Astrocyte of the hippocampus (primary cell): ENCODE measurements at regions not wholly inside any gene's neighbourhood (a gene's known extent, or its start where the extent isn't known, plus 50 kb on each side); places are given as distances from the start of the nearest gene placed in this dataset.
"Not testable (repeated sequence)": the region's sequence is repeated elsewhere in the genome, so short reads cannot be mapped to it uniquely, and the experiment has no call there.

Experiments
- DNase-seq: peaks from one replicate; pipeline ENCODE4 v3.0.0; 2011; ENCODE audit warnings: low read depth, low spot score

DNA sequence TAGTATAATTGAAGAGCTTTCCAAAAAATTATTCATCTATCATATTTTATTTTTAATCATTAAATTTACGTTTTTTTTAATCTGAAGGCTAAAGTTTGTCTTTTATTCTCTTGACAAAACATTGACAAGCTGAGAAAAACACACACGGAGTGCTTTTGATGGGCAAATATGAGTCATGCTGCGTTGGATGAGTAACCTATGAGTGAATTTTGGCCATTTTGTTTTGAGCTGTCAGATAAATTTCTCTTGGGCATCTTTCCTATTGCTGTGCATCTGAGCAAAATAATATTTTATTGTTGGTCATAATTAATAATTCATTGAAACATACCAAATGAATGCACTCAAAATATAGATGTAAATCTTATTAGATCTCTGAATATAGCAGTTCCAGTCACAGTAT, 1144.1 kb upstream of the ADGRL2 start:
- DNase-seq = peak; percentile 23

DNA sequence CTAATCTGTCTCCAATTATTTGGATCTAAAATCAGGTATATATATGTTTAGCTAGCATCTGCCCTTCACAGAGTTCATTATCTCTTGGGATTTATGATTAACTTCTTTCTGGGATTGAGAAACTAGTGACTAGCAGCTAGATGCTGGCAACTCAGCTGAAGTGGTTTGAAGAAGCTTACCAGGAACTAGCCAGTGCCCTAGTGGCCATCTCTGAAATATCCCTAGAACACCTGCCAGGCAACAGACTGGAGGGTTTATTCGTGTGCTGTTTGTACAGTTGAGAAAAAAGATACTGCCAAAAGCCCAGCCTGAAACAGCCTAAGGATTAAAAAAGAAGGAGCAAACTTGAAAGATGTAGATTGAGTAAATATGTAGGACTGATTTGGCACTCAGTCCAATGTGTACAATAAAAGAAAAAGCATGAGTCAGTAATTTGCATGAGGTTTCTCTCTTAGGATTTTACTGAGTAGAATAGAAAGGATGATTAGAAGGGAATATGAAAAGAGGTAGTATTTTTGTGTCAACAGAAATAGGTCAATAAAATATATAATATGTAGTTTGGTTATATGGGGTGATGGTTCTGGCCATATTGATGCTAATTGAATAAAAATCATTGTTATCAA, 1144.6 kb upstream of the ADGRL2 start:
- DNase-seq = peak; percentile 38

- no peak for DNase-seq
These were observed 1154.7 kb upstream of the ADGRL2 start for GRCh38 chr1:80646053-80646452.

DNA sequence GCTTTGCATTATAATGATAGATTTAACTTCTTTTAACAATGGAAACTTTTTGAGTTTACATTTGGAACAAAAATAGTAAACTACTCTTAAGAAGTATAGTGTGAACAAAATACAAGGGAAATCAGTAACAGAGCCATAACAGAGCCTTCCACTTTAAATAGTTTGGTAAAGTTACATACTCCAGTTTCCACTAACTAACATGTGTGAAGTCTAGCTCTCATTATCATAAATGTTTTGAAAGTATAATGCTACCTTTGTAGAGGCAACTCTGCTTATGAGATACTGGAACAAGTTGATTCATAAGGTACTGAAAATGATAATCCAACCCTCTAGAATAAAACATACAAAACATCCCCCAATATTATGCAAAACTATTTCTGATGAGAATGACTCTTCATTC, 1155.1 kb upstream of the ADGRL2 start:
- no peak for DNase-seq

DNA sequence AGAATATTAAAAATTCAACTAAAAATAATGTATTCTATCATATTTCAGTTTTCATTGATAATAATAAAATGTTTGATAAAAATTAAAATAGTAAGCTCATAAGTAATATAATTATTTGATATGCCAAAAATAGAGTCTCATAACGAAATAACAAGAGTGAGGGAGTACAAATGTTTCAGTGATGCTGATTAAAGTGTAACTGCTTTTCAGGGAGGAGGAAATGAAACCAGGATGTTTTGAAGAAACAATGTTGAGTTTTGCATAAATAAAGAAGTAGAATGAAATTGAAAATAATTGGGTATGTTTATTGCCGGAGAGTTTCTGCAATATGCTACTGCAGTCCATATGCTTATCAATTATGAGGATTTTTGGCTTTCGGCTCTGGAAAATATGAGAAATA, 1159.8 kb upstream of the ADGRL2 start:
- no peak for DNase-seq

GRCh38 chr1:80639777-80640533, 1160.8 kb upstream of the ADGRL2 start:
- no peak for DNase-seq

DNA sequence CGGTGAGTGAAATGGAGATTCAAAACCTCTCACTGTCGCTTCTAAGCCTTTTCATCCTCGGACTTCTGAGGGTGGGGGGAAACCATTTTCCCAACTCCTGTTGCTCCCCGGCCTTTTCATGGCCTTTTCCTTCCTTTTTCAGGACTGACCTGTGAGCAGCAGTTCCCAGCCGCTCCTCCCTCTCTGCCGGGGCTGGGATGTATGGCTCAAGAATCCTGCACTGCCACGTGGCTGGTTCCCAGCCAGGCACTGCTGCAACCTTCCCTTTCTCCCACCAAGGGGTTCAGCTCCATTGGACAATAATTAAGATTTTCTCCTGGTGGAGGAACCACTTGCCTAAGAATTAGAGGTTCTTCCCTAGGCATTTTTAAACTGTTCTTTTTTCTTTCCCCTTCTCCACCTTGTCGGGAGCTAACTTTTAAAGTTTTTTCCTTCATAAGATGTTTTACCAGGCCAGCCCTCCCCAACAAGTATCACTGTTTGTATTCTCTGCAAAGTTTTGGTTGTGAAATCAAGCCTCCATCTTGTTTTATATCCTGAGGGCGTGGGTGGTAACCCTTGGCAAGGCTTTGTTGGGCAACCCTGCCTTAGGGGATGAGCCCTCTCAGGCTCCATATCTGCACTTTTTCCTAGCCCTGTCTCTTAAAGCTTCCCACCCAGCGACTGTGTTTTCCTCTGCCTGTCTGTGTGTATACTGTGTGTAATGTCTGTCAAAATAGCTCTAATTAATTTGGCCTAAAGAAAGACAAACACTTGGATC, 1166.6 kb upstream of the ADGRL2 start:
- DNase-seq = no peak

DNA sequence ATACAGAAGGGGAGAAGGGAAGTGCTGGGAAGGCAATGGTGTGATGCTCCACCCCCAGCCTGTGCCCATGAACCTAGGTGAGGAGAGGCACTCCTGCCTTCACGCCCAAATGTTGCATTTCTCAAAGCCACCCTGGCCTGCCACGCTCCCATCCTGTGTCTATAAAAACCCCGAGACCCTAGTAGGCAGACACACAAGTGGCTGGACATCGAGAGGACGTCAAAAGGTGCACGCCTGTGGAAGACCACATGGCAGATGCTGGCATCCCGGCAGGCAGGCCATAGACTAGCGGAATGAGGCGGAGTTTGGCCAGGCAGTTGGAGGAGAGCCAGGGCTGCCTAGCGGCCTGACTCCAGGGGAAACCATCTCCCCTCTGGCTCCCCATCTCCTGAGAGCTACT, 1168.5 kb upstream of the ADGRL2 start:
- DNase-seq = no peak

DNA sequence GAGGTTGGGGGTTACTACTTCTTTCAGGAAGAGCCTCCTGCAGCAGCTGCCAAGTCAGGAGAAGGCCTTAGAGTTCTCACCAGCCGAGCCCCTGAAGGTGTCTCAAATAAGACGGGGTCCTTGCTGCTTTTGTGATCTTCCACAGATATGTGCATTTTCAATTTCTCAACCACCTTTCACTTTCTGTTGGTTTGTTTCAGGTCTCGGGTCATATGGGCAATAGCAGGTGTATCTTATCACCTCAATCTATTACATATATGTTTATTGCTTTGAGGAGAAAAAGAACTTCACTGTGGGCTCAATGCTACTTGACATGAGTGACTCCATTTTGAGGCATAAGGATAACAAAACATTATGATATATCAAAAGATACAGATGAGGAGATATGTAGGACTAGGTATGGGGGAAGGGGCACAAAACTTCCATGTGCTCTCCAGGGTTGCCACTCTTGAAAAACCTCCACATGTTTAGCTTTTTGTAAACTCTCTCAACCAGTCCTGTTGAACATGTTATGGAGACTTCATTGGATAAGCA, 1171.4 kb upstream of the ADGRL2 start:
- no peak for DNase-seq

DNA sequence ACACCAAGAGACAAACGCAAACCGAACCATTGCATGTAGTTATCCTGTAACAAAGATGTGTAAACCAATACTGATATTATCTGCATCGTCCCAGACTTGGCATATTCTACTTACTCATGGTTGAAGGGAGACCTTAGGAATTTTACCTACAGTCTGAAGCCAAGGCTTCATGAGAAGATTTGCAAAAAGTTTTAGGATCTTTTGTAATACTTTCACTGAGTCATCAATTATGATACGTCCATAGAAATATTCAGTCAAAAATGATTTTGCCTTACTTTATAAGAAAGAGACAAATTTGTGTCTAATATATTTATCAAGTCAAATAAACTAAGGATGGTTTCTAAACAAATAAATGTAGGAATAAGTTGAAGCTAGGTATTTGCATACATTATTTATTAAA, 1176.1 kb upstream of the ADGRL2 start:
- DNase-seq = no peak

- DNase-seq = no peak
These were observed 1193.7 kb upstream of the ADGRL2 start for GRCh38 chr1:80607064-80607463.

- no peak for DNase-seq
These were observed 1206.7 kb upstream of the ADGRL2 start for GRCh38 chr1:80594013-80594412.

- no peak for DNase-seq
These were observed 1207.5 kb upstream of the ADGRL2 start for GRCh38 chr1:80593197-80593596.

DNA sequence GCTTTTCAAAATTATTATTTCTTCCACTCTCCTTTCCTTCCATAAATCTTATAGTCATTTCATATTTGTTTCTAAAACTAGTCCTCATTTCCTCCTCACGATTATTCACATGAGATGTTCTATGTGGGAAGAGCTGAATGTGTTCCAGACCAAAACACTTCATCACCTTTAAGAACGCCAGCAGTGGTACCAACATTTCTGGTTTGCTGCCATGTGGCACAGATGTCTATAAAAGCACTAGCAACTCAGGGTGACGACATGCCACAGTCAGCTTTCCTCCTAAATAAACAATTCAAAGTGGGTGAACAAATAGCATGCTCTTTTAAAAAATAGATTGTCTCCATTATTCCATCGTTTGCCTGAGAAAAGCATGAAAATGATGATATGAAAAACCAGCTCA, 1217.8 kb upstream of the ADGRL2 start:
- DNase-seq = peak; percentile 7

- no peak for DNase-seq
These were observed 1221.7 kb upstream of the ADGRL2 start for GRCh38 chr1:80579055-80579454.

DNA sequence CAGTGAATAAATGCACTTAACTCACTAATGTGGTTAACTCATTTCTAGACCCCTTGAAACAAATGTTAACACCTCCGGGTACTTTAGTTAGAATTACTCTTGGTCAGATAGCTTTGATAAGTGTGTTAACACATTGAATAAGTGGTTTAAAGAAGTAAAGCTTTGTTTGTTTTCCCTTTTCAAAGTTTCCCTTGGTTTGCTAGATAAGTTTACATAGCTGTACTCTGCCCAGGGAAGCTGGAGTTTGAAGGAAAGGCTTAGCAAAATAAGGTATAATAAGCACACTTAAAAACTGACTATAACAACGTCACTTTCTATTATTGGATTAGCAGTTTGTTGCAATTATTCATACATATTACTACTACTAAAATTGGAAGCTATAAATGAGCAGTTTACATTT, 1233.9 kb upstream of the ADGRL2 start:
- DNase-seq = no peak

GRCh38 chr1:80566123-80566522, 1234.6 kb upstream of the ADGRL2 start:
- no peak for DNase-seq

DNA sequence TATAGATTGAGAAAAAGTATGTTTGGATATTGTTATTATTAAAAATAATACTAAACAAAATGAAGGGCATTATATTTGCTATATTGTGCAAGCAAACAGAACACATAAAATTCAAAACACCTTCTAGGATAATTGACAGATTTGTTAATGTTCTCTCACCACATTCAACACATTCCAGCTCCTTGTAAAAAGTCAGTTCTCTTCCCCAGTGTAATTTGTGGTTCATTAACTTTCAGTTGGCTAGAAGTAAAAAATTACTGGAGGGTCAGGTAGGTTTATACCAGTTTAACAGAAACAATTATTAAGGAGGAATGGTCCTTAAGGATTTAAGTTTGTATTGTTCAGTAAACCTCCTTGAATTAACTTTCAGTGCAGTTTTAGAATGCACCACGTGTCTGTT, 1235.3 kb upstream of the ADGRL2 start:
- DNase-seq = no peak

- no peak for DNase-seq
These were observed 1258.5 kb upstream of the ADGRL2 start for GRCh38 chr1:80542231-80542630.

DNA sequence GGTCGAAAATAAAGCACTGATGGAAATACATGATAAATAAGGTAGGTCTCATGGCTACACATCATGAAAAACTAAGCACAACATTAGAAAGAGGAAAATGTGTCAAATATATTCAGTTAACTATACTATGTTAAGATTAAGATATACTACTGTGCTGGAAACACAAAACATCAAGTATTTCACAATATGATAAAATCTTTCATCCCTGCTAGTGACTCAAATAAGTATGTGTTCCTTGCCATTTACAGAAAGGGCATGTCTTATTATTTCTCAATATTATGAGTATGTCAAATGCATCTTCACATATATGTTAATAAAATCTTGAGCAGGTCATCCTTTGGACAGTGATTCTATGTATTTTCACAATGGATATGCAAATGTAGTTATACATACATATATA, 1260.1 kb upstream of the ADGRL2 start:
- no peak for DNase-seq

DNA sequence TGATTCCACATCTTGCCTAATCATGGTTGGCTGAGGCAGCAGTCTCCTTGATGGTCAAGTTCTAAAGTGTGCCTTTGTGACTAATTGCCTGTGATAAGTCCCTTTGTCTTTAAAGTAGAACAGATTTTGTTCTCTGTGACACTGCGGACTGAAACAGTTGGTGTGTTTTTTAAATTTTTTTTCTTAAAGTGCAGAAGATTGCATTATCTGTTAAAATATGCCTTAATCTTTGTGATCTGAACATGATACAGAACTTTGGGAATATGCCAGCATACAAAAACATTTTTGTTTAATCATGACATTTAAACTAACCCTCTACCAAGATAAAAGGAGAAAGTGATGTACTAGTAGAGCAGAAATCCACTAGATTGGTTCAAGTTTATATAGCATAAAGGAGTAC, 1260.6 kb upstream of the ADGRL2 start:
- DNase-seq = no peak

DNA sequence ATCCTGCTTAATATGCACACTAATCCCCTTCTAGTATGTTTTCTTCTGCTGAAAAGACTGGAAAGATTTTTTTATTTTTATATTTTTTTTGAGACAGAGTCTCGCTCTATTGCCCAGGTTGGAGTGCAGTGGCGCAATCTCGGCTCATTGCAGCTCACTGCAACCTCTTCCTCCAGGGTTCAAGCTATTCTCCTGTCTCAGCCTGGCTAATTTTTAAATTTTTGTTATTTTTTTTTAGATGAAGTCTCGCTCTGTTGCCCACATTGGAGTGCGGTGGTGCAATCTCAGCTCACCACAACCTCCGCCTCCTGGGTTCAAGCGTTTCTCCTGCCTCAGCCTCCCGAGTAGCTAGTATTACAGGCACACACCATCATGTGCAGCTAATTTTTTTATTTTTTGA, 1261.4 kb upstream of the ADGRL2 start:
- DNase-seq = not testable (repeated sequence)

GRCh38 chr1:80536461-80536860, 1264.3 kb upstream of the ADGRL2 start:
- no peak for DNase-seq
